GM21619 (cell line): ENCODE measurements at regions not wholly inside any gene's neighbourhood (a gene's known extent, or its start where the extent isn't known, plus 50 kb on each side); places are given as distances from the start of the nearest gene placed in this dataset.

Source experiments
- ATAC-seq: cut with Tn5 transposase; IDR thresholded peaks from one replicate; pipeline ENCODE4 v1.9.1; 2021; ENCODE audit not compliant: unreplicated experiment

GRCh38 chr11:19410032-19410431, 169.3 kb upstream of the E2F8 start:
- ATAC-seq = peak; percentile 73

DNA sequence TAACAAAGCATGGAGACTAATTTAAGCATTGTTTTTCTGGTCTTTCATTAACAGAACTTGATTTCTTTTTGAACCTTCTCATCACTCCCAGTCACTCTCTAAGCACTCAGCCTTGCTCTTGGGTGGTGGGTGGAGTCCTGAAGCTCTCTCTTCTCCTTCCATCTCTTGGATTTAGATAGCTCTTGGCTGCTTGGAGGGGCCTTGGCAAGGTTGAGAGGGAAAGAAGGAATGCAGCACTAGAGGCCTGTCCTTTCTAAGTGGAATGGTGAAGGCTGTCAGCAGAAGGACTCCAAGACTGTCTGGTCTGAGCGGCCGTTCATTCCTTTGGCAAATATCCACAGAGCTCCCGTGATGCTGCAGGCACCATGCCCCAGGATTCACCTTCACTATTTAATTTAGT, 168.6 kb upstream of the E2F8 start:
- ATAC-seq = no peak

DNA sequence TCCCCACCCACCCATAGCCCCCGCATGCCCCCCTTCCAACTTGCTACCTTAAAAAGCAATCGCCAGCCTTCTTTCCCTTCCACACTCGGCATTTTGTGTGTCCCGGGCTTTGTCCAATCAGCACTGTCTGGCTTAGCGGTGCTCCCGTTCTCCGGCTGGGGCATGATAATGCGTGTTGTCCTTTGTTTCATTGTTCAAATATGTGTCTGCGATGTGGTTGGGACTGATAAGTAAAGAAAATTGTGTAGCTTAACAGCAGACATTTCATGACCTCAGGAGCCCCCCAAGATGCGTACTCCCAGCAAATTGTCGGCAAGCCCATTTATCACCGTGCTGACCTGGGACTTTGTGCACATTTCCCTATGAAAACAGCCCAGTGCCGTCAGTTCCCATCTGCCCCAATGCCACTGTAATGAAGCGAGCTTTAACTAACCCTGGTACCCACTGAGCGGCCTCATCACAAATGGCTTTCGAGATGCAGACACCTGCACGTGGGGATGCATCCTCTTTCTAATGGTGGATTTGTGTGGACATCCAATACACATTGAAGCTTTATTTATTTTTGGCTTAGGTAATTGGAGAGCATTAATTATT, 167.0 kb upstream of the E2F8 start:
- ATAC-seq = no peak

GRCh38 chr11:19405966-19406365, 165.2 kb upstream of the E2F8 start:
- ATAC-seq = no peak

GRCh38 chr11:19404787-19405186, 164.0 kb upstream of the E2F8 start:
- ATAC-seq = no peak

- no peak for ATAC-seq
Observed at GRCh38 chr11:19403196-19403895, 162.6 kb upstream of the E2F8 start.

DNA sequence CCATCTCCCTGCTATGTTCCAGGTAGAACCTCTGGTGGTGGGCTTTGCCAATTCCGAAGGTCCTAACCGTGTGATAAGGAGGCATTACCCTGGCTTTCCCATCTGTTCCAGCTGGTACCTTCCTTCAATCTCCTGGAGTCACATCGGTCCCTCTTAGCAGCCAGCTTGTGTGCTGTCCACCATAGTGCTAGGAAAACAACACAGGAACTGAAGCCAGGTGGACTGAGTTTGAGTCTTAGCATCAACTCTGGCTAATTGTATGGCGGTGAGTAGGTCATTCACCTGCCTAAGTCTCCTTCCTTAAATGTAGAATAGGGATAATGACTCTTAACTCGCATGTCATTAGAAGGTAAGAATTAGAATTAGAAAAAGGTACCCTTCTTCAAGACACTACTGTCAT, 159.6 kb upstream of the E2F8 start:
- ATAC-seq = no peak

- no peak for ATAC-seq
Observed at GRCh38 chr11:19398772-19399527, 158.2 kb upstream of the E2F8 start.

GRCh38 chr11:19398273-19398672, 157.5 kb upstream of the E2F8 start:
- no peak for ATAC-seq

DNA sequence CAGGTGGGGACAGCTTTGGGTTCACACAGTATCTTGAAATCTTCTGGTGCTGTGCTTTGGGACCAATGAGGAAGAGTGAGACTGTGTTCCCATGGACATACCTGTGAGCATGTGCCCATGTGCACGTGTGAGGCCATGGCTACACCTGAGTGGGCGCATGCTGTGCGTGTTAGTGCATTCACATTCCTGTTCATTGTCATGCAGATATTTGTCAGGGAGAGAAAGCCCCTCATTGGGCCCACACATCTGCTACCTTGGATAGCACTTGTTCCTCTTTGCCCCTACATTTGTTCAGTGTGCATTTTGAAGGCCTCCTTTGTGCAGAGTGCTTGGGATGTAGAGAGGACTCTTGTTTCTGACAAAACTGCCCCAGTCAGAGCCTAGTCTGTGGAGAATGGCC, 154.3 kb upstream of the E2F8 start:
- no peak for ATAC-seq

GRCh38 chr11:19394525-19395016, 153.8 kb upstream of the E2F8 start:
- peak; percentile 79 for ATAC-seq

GRCh38 chr11:19393941-19394340, 153.2 kb upstream of the E2F8 start:
- no peak for ATAC-seq

DNA sequence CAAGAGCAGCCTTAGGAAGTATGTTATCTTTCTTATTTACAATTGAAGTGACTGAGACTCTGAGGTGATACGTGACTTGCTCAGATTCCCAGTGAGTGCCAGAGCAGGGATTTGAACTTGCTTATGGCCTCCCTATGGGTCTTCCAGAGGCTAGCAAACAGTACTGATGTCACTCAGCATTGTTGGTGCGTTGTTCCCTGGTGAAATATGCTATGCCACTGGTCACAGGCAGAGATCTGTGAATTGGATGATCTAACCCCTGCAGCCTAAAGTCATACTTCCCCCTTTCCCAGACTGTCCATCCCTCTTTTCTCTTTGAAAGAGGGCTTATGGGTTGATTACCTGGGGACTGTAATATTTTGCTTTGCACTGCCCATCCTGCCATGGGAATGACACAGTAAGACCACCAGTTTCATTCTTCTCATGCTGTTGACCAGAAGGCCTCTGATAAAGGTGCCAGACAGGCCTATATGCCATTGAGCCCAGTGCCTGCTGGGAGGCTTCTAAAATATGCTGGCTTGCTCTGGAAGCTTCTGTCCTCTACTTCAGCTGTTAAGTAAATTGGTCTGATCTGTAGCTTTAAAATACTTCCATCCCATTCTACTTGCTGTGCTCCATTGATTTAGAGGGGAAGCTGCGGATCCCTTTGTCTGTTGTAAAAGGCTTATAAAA, 152.2 kb upstream of the E2F8 start:
- no peak for ATAC-seq

- no peak for ATAC-seq
Observed at GRCh38 chr11:19392321-19392720, 151.6 kb upstream of the E2F8 start.

DNA sequence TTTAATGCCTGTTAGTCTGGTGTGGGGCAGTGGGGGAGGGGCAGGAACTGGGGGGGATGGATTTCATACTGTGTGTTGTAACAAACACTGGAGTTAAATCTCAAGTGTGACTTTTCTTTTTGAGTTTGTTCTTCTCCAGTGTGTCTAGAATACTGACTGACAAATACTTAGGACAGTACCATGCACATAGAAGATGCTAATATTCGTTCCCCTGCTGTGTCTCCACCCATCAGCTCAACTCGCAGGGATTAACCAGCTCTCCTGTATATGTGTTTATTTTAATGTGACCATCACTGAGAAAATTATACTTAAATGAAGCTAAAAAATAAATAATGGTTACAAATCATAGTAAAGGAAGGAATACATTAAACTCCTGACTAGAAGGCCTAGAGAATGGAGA, 150.9 kb upstream of the E2F8 start:
- ATAC-seq = no peak

- no peak for ATAC-seq
Observed at GRCh38 chr11:19391026-19391425, 150.3 kb upstream of the E2F8 start.

DNA sequence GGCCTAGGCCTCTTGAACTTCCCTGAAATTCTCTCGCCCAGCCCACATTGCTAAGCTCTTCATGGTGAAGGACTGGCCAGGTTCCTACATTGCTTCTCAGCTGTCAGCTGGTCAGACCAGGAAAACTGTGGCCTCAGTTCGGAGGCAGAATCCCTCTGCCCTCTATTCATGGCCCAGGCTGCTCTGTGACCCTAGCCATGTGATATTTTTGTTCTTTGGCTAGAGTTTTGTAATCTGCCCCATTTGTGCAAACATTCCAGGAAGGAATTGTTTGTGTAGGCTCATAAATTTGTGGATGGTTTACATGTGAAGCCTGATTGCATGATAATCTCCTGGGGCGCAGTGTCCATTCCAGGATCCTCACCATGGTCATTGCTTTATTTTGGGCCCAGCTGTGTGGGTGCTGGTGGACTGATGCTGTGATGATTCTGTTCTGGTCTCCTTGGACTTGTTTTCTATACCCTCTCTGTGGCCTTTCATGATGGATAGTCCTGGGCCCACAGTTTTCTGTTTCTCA, 149.1 kb upstream of the E2F8 start:
- no peak for ATAC-seq

GRCh38 chr11:19382131-19382611, 141.4 kb upstream of the E2F8 start:
- ATAC-seq = no peak

GRCh38 chr11:19380375-19380774, 139.6 kb upstream of the E2F8 start:
- ATAC-seq = no peak

DNA sequence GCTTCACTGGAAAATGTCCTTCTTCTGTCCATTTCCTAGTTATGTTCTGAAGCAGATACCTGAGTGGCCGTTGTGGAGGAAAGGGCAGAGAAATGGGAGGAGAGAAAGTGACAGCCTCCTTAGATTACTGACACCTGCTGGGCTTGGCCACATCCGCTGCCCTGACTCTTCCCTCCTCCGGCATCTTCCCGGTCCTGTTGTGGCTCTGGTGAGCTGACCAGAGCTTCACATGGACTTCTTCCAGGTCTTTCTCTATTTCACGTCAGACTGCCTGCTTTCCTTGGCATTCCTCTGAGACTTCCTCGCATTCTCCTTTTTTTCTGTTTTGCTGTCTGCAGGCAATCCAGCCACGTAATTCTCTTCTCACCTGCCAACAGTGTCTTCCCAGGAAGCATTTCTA, 138.7 kb upstream of the E2F8 start:
- ATAC-seq = no peak

DNA sequence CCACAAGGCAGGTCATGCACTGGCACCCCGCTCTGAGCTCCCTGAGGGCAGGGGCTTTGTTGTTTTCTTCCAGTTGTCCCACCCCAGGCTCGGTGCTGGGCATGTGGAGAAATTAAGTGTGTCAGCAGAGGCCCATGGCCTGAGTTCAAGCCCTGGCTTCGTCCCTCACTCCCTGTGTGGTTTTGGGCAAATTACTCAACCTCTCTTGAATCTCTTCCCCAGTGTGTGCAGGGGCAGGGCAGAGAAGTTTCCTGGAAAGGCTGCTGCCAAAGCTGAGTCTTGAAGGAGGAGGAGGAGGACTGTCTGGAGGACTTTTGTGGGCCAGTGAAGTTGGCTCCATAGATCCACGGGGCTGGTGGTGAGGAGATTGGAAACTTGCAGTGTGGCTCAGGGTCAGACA, 138.1 kb upstream of the E2F8 start:
- no peak for ATAC-seq
